Activated CD4-positive, alpha-beta memory T cell treated with anti-CD3 and anti-CD28 coated beads for 36 hours (primary cell): ENCODE measurements at regions not wholly inside any gene's neighbourhood (a gene's known extent, or its start where the extent isn't known, plus 50 kb on each side); places are given as distances from the start of the nearest gene placed in this dataset.

Experiments used
- CTCF ChIA-PET: fragments of 350-600 bp; sonication (Branson Sonifier 250); formaldehyde crosslinking; loops from one replicate; lab custom pipeline; 2021; ENCODE audit warnings: antibody characterized with exemption, inconsistent platforms; lab: Charles Lee
- POLR2A ChIA-PET: fragments of 350-600 bp; sonication (Branson Sonifier 250); formaldehyde crosslinking; loops from one replicate; lab custom pipeline; 2021; ENCODE audit warnings: antibody characterized with exemption; lab: Charles Lee
- DNase-seq: peaks from one replicate; pipeline ENCODE4 v3.0.0-alpha.2; 2020
- H3K27ac Mint-ChIP-seq: one replicate; pipeline ENCODE4 v1.8.0; 2021; ENCODE audit warnings: mixed read lengths
- H3K27me3 Mint-ChIP-seq: one replicate; pipeline ENCODE4 v1.8.0; 2021; ENCODE audit warnings: mixed read lengths
- H3K36me3 Mint-ChIP-seq: one replicate; pipeline ENCODE4 v1.8.0; 2021; ENCODE audit warnings: mixed read lengths
- H3K4me1 Mint-ChIP-seq: one replicate; pipeline ENCODE4 v1.8.0; 2021; ENCODE audit warnings: low read depth, mixed read lengths
- H3K4me3 Mint-ChIP-seq: one replicate; pipeline ENCODE4 v1.8.0; 2021; ENCODE audit warnings: mild to moderate bottlenecking, mixed read lengths
- H3K9me3 Mint-ChIP-seq: one replicate; pipeline ENCODE4 v1.8.0; 2021; ENCODE audit warnings: mixed read lengths
- intact Hi-C: fragments of 100-400 bp; cut with micrococcal nuclease; formaldehyde crosslinking; loops from one replicate; pipeline ENCODE4 v1.15.1; 2023

DNA sequence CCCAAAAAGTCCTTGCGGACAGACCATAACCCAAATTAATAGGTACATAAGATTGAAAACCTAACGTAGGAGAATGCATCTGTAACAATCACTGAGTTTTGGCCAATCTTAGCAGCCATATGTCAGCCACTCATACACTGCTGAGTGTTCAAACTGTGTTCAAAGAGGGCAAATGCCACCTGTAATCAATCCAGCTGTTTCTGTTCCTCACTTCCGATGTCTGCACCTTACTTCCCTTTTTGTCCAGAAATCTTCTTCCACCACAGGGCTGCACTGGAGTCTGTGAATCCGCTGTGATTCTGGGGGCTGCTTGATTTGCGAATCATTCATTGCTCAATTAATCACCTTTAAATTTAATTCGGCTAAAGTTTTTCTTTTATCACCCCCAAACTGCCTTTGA lies 263.9 kb downstream of the ICE1 start:
- no peak for DNase-seq
- intact Hi-C loops = no loop called here
- Mint-ChIP-seq H3K27me3 (peaks cover 13% of the 10 kb centered on the region), H3K9me3 (peaks cover 4% of the 10 kb centered on the region), H3K4me1 (no peaks in the 10 kb centered on the region), H3K36me3 (no peaks in the 10 kb centered on the region), H3K27ac (no peak overlapping the region), H3K4me3 (no peak overlapping the region)
- ChIA-PET POLR2A (no interaction called here), CTCF (no interaction called here)

DNA sequence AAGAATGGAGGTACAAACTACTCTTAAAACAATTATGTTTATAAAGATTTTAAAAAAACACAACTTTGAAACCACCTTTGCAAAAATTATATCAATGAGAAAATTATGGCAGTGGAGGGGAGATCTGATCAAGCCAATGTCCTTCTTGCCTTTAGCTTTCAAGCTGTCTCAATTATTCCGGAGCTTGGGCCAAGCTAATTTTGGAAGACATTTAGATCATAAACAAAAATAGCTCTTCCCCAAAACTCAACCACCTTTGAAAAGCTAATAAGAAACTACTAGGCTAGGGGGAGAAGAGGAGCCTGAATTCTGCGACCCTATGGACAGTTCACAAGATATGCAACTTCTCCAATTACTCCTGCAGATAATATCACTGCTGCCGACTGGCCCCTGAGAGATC lies 263.3 kb downstream of the ICE1 start:
- Mint-ChIP-seq H3K27ac (no peak overlapping the region), H3K36me3 (no peaks in the 10 kb centered on the region), H3K9me3 (peaks cover 4% of the 10 kb centered on the region), H3K4me3 (no peak overlapping the region), H3K27me3 (peaks cover 13% of the 10 kb centered on the region), H3K4me1 (no peaks in the 10 kb centered on the region)
- ChIA-PET POLR2A (no interaction called here), CTCF (no interaction called here)
- intact Hi-C loops = no loop called here
- no peak for DNase-seq

DNA sequence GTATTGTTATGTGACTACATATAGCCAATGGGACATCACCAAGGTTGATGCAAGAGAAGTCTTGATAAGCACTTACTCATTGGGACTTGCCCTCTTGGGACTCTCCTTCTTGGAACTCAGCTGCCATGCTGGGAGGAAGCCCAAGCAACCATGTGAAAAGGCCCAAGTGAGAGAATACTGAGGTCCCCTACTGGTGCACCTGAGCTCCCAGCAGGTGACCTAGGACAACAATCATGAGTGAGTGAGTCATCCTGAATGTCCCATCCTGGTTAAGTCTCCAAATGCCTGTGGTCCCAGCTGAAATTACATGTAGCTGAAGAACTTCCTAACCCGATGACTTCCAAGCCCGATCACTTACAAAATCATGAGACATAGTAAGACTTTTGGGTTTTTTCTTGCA lies 260.7 kb downstream of the ICE1 start:
- DNase-seq = no peak
- Mint-ChIP-seq H3K4me3 (no peak overlapping the region), H3K9me3 (peaks cover 4% of the 10 kb centered on the region), H3K27ac (no peak overlapping the region), H3K27me3 (peaks cover 6% of the 10 kb centered on the region), H3K36me3 (no peaks in the 10 kb centered on the region), H3K4me1 (no peaks in the 10 kb centered on the region)
- POLR2A ChIA-PET = no interaction called here
- CTCF ChIA-PET = no interaction called here
- intact Hi-C loops = no loop called here

DNA sequence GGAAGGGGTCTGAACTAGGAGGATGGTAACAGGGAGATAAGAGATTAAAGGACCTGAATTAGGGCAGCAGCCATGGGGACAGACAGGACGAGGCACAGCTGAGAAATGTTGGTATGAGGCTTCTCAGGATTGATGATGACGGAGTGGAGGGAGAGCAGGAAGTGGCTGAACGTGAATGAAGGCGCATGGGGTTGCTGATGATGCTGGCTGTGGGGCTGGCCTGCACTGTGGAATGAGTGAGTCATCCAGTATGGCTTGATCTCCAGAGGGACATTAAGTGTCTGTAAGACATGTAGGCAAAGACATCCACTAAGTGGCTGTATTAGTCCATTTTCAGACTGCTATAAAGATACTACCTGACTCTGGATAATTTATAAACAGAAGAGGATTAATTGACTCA lies 256.4 kb downstream of the ICE1 start:
- POLR2A ChIA-PET = no interaction called here

DNA sequence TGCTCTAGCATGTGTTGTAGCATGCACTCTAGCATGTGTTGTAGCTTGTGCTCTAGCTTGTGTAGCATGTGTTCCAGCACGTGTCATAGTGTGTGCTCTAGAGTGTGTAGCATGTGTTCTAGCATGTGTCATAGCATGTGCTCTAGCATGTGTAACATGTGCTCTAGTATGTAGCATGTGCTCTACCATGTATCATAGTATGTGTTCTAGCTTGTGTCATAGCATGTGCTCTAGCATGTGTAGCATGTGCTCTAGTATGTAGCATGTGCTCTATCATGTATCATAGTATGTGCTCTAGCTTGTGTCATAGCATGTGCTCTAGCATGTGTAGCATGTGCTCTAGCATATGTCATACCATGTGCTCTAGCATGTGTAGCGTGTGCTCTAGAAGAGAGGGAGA lies 255.3 kb downstream of the ICE1 start:
- POLR2A ChIA-PET = no interaction called here
- intact Hi-C loops = no loop called here
- Mint-ChIP-seq H3K9me3 (peaks cover 2% of the 10 kb centered on the region), H3K4me1 (no peaks in the 10 kb centered on the region), H3K36me3 (no peaks in the 10 kb centered on the region), H3K27me3 (no peaks in the 10 kb centered on the region), H3K4me3 (no peak overlapping the region), H3K27ac (no peak overlapping the region)
- DNase-seq = no peak
- CTCF ChIA-PET = no interaction called here

More for the DNA sequence above, 256.4 kb downstream of the ICE1 start:
- no peak for DNase-seq
- Mint-ChIP-seq H3K27ac (no peak overlapping the region), H3K4me1 (no peaks in the 10 kb centered on the region), H3K27me3 (no peaks in the 10 kb centered on the region), H3K4me3 (no peak overlapping the region), H3K36me3 (no peaks in the 10 kb centered on the region), H3K9me3 (peaks cover 6% of the 10 kb centered on the region)
- intact Hi-C loops = no loop called here
- CTCF ChIA-PET = no interaction called here

DNA sequence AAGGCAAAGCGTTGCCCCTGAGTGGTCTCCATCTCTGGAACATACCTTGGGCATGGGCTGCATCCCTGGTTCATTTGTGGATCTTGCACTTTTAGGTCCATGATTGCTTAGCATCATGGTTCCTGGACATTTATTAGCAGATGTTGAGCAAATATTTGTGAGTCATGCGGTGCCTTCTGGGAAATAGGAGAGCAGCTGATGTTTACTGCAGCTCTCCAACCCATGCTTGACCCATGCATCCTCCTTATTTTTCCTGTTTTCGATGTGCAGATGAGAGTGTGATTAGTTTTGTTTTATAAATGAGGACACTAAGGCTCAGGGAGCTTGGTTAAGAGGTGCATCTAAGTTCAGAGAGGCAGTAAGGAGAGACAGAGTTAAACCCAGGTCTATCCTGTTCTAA lies 253.7 kb downstream of the ICE1 start:
- no peak for DNase-seq
- CTCF ChIA-PET = no interaction called here
- H3K4me3 Mint-ChIP-seq = no peak overlapping the region
- POLR2A ChIA-PET = no interaction called here
- H3K27ac Mint-ChIP-seq = no peak overlapping the region
- intact Hi-C loops = no loop called here
- H3K4me1 Mint-ChIP-seq = no peaks in the 10 kb centered on the region
- H3K9me3 Mint-ChIP-seq = peaks cover 2% of the 10 kb centered on the region
- no peaks in the 10 kb centered on the region for H3K27me3 Mint-ChIP-seq
- no peaks in the 10 kb centered on the region for H3K36me3 Mint-ChIP-seq

DNA sequence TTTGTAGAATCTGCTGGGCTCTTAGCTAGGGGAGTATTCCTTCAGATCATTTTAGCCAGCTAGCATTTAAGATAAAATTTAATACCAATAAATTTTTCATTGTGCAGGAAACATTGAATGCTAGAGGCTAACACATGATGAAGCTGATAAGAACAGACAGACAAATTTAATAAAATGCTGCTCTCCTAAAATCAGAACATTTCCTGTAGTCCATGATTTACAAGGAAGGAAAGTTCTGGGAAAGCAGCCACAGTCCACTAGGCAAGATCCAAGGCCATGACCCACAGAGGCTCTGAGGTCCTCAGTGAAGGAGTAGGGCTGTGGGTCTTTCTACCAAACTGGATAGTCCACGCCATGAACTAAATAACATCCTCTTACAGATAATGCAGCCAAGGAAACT lies 253.0 kb downstream of the ICE1 start:
- H3K27ac Mint-ChIP-seq = no peak overlapping the region

DNA sequence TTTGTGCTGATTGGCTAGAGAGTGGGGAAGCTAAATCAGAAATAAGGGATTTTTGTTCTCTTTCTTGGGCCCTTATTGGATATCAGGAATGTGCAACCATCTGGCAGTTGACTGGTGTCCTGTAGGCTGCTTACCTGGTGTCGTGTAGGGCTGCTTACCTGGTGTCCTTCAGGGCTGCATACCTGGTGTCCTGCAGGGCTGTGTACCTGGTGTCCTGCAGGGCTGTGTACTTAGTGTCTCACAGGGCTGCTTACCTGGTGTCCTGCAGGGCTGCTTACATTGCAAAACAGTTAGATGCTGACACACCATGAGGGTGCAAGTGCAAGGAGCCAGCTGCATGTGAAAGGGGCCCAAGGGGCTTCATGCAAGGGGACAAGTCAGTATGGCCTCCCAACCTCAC lies 249.3 kb downstream of the ICE1 start:
- Mint-ChIP-seq H3K27me3 (peaks cover 3% of the 10 kb centered on the region), H3K36me3 (no peaks in the 10 kb centered on the region), H3K4me3 (no peak overlapping the region), H3K27ac (no peak overlapping the region), H3K4me1 (no peaks in the 10 kb centered on the region), H3K9me3 (no peaks in the 10 kb centered on the region)
- CTCF ChIA-PET = no interaction called here
- POLR2A ChIA-PET = no interaction called here
- intact Hi-C loops = no loop called here
- no peak for DNase-seq

More for the DNA sequence above, 253.0 kb downstream of the ICE1 start:
- ChIA-PET POLR2A (no interaction called here), CTCF (no interaction called here)
- intact Hi-C loops = no loop called here
- H3K4me1 Mint-ChIP-seq = no peaks in the 10 kb centered on the region
- peaks cover 1% of the 10 kb centered on the region for H3K27me3 Mint-ChIP-seq
- peaks cover 2% of the 10 kb centered on the region for H3K9me3 Mint-ChIP-seq
- no peak for DNase-seq
- no peaks in the 10 kb centered on the region for H3K36me3 Mint-ChIP-seq
- H3K4me3 Mint-ChIP-seq = no peak overlapping the region

DNA sequence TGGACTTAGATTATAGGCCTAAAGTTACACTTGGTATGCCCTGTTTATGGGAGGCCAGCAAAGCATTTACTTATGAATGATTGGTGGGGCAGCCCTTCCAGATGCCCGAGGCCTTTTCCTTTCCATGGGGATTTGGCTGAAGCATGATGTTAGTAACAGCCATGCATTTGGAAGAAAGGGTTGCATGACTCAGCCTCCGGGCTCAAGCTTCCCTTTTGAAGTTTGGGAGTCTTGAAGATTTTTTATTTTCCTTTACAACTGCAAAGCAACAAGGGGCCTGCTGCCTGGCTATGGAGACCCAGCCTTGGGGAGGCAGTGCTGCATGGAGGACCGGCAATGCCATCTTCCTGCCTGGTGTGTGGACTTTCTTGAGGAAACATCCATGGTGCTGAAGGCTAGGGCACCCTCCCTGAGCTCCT lies 244.7 kb downstream of the ICE1 start:
- no peak overlapping the region for H3K4me3 Mint-ChIP-seq
- no peak overlapping the region for H3K27ac Mint-ChIP-seq
- DNase-seq = no peak
- no peaks in the 10 kb centered on the region for H3K4me1 Mint-ChIP-seq
- intact Hi-C loops = no loop called here
- CTCF ChIA-PET = no interaction called here
- POLR2A ChIA-PET = no interaction called here
- no peaks in the 10 kb centered on the region for H3K9me3 Mint-ChIP-seq
- peaks cover 6% of the 10 kb centered on the region for H3K27me3 Mint-ChIP-seq
- no peaks in the 10 kb centered on the region for H3K36me3 Mint-ChIP-seq

DNA sequence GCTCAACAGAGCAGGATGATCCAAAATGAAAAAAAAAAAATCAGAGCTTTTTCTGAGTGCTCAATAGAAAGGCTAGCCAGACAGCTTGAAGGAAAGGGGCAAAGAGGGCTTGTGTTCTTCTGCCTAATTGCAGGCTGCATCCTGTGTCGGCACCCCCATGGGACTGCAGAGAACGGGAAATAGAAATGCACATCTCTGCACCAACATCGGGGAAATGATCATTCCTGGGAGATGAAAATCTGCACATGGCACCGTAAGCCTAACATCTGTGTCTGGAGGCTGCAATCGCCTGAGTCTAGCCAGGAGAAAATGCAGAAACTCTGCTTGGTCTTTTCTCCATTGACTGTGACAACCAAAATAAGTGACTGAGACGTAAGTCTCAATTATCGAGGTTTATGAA lies 243.9 kb downstream of the ICE1 start:
- ChIA-PET CTCF (no interaction called here), POLR2A (interaction anchor here (0.6 kb wide), 1 partner anchor 132 kb away, joined by 4 read pairs; no protein-coding TSS in a partner anchor)
- Mint-ChIP-seq H3K9me3 (no peaks in the 10 kb centered on the region), H3K4me1 (no peaks in the 10 kb centered on the region), H3K4me3 (no peak overlapping the region), H3K27me3 (peaks cover 7% of the 10 kb centered on the region), H3K27ac (no peak overlapping the region), H3K36me3 (no peaks in the 10 kb centered on the region)
- intact Hi-C loops = no loop called here
- DNase-seq = no peak

DNA sequence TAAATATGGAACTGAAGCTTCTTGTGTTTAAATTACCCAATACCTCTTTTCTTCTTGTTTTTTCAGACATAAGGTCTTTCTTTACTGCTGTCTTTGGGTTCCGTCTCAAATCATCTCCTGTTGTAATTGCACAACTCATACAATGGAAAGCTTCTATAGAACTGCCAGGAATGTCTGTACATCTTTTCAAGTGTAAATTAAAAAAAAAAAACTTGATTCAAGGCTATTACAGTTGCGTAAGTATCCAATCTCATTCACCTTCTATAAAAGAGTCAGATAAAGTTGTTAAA lies 243.5 kb downstream of the ICE1 start:
- ChIA-PET POLR2A (interaction anchor here (0.6 kb wide), 1 partner anchor 132 kb away, joined by 4 read pairs; no protein-coding TSS in a partner anchor), CTCF (no interaction called here)
- Mint-ChIP-seq H3K9me3 (no peaks in the 10 kb centered on the region), H3K27ac (no peak overlapping the region), H3K4me3 (no peak overlapping the region), H3K4me1 (no peaks in the 10 kb centered on the region), H3K36me3 (no peaks in the 10 kb centered on the region), H3K27me3 (peaks cover 8% of the 10 kb centered on the region)
- intact Hi-C loops = no loop called here
- DNase-seq = no peak

DNA sequence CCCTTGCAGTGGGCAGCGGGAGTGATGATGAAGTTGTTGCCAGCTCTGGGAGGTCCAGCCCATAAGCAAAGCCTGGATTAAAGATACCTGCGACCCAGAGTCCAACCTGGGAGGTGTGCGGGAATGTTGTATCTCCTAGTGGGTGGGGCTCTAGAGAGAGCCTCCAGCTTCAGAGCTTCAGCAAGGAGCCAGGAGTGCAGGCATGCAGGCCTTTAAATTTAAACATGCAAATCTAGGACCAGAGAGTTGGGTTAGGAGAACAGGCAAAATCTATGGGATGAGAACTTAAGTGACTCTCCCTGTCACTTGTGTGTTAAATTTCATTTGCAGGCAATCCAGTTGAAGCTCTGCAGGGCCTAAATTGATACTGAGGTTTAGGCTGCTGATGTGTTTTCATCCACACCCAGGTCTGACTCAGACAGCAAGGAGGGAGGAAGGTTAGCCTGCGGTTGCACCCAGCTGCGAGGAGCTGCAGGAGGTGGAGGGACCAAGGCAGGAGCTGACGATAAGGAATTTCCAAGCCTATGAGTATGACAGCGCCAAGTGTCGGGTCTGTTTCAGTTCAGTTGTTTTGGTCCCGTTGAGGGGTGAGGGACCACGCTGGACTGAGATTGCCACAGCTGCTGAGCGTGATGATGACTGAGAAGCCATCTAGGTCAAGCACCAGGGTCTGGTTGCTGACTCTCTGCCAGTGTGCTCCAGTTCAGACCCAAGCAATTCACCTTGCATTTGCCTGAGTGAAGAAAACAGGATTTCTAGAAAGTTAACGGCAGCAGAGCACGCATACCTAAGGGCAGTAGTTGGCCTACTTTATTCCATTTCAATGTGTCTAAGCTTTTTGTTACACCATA lies 243.0 kb downstream of the ICE1 start:
- no peak for DNase-seq
- H3K36me3 Mint-ChIP-seq = no peaks in the 10 kb centered on the region
- H3K9me3 Mint-ChIP-seq = no peaks in the 10 kb centered on the region
- H3K4me1 Mint-ChIP-seq = no peaks in the 10 kb centered on the region
- ChIA-PET CTCF (no interaction called here), POLR2A (no interaction called here)
- intact Hi-C loops = no loop called here
- peaks cover 7% of the 10 kb centered on the region for H3K27me3 Mint-ChIP-seq
- H3K27ac Mint-ChIP-seq = no peak overlapping the region
- H3K4me3 Mint-ChIP-seq = no peak overlapping the region

DNA sequence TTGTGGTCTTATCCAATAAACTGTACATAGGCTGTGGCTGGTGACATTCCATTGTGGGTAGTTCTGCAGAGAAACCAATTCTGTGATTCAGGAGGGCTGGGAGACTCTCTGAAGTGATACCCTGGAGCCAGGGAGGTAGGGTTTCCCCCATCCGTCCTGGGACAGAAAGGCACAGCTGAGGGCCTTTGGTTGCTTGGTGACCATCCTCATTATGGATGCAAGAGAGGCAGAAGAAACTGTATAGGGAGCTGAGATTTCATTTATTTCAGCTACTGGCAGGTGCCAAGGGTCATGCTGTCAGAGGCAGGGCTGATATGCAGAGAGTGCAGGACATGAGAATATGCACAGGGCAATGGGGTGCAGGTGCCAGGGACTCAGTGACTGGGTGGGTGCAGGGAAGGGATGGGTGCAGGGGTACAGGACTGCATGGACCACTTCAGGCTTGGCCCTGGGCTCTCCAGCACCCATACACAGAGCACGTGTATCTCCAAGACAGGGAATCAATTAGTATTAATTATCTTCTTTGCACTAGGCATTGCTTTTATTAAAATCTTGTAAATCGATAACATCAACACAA lies 236.5 kb downstream of the ICE1 start:
- H3K4me1 Mint-ChIP-seq = no peaks in the 10 kb centered on the region
- intact Hi-C loops = no loop called here
- no peak overlapping the region for H3K27ac Mint-ChIP-seq
- peaks cover 7% of the 10 kb centered on the region for H3K27me3 Mint-ChIP-seq
- DNase-seq = no peak
- POLR2A ChIA-PET = no interaction called here
- no peaks in the 10 kb centered on the region for H3K9me3 Mint-ChIP-seq
- no peaks in the 10 kb centered on the region for H3K36me3 Mint-ChIP-seq
- no peak overlapping the region for H3K4me3 Mint-ChIP-seq
- CTCF ChIA-PET = no interaction called here
